Suprapubic skin (tissue), 4 donors: ENCODE measurements at regions not wholly inside any gene's neighbourhood (a gene's known extent, or its start where the extent isn't known, plus 50 kb on each side); places are given as distances from the start of the nearest gene placed in this dataset.
"Not testable (repeated sequence)": the region's sequence is repeated elsewhere in the genome, so short reads cannot be mapped to it uniquely, and the experiment has no call there.

Source experiments
- DNase-seq, 2 donors: peaks; one replicate each; pipeline ENCODE4 v3.0.0-alpha.2; 2019; ENCODE audit warnings: low spot score in 2 of 2
- H3K27ac ChIP-seq: fragments of 200-600 bp; sonication (generic); one replicate; pipeline ENCODE4 v1.5.1; 2019
- H3K27me3 ChIP-seq: fragments of 200-600 bp; sonication (generic); one replicate; pipeline ENCODE4 v1.5.1; 2019
- H3K36me3 ChIP-seq: fragments of 200-600 bp; sonication (generic); one replicate; pipeline ENCODE4 v1.5.1; 2019
- H3K4me1 ChIP-seq: fragments of 200-600 bp; sonication (generic); one replicate; pipeline ENCODE4 v1.5.1; 2019
- H3K4me3 ChIP-seq: fragments of 200-600 bp; sonication (generic); one replicate; pipeline ENCODE4 v1.5.1; 2019; ENCODE audit warnings: mild to moderate bottlenecking
- H3K9me3 ChIP-seq: fragments of 200-600 bp; sonication (generic); one replicate; pipeline ENCODE4 v1.5.1; 2019
- CTCF ChIP-seq, 2 donors: fragments of 200-600 bp in 1 of 2; fragments of 450-650 bp in 1 of 2; sonication (generic) in 1 of 2; IDR thresholded peaks; one replicate each; pipeline ENCODE4 v1.5.1; 2016 to 2019; ENCODE audit warnings: antibody characterized with exemption in 2 of 2, mild to moderate bottlenecking in 1 of 2, moderate library complexity in 1 of 2
- EP300 ChIP-seq: sonication (generic); formaldehyde crosslinking; IDR thresholded peaks from one replicate; pipeline ENCODE4 v1.6.1; 2017; ENCODE audit warnings: antibody characterized with exemption
- POLR2A ChIP-seq, 2 donors: fragments of 450-650 bp; IDR thresholded peaks; one replicate each; pipeline ENCODE4 v1.6.1; 2017; ENCODE audit warnings: antibody characterized with exemption in 2 of 2, mild to moderate bottlenecking in 2 of 2, moderate library complexity in 2 of 2
- POLR2AphosphoS5 ChIP-seq, 3 donors: sonication (generic); formaldehyde crosslinking; IDR thresholded peaks; one replicate each; pipeline ENCODE4 v1.6.1; 2017; ENCODE audit warnings: antibody characterized with exemption in 3 of 3
- WGBS: methylation state at CpG from one replicate; pipeline ENCODE4 v1.1.5; 2018; 5-methylcytosine and 5-hydroxymethylcytosine counted together

- DNase-seq, result no peak
- WGBS, result 68% methylated on average over 10 of the region's 10 CpGs
- no peaks in the 10 kb centered on the region for H3K36me3 ChIP-seq
- no peak overlapping the region for H3K27ac ChIP-seq
- no peaks in the 10 kb centered on the region for H3K4me1 ChIP-seq
- H3K9me3 ChIP-seq, result no peaks in the 10 kb centered on the region
- no peaks in the 10 kb centered on the region for H3K27me3 ChIP-seq
- no peak overlapping the region for H3K4me3 ChIP-seq
- TF ChIP-seq POLR2AphosphoS5 (IDR thresholded peaks at IDR 0.05), result no peak
- TF ChIP-seq POLR2A (IDR thresholded peaks at IDR 0.05), result no peak
- no peak for TF ChIP-seq CTCF (IDR thresholded peaks at IDR 0.05)
- TF ChIP-seq EP300, result no peak
Measured at GRCh38 chr6:137387096-137387764, 107.0 kb downstream of the OLIG3 start.

- not testable (repeated sequence) for H3K27me3 ChIP-seq, H3K27ac ChIP-seq, H3K4me3 ChIP-seq, H3K4me1 ChIP-seq, DNase-seq, H3K9me3 ChIP-seq, H3K36me3 ChIP-seq
- WGBS, result 94% methylated on average over 6 of the region's 6 CpGs
Measured at GRCh38 chr6:137383287-137383686, 110.9 kb downstream of the OLIG3 start.

GRCh38 chr6:137378090-137378369 lies 116.2 kb downstream of the OLIG3 start:
- no peaks in the 10 kb centered on the region for H3K4me1 ChIP-seq
- no peaks in the 10 kb centered on the region for H3K27me3 ChIP-seq
- WGBS, result 73% methylated on average over 2 of the region's 2 CpGs
- no peak overlapping the region for H3K4me3 ChIP-seq
- H3K36me3 ChIP-seq, result no peaks in the 10 kb centered on the region
- H3K9me3 ChIP-seq, result no peaks in the 10 kb centered on the region
- TF ChIP-seq CTCF (IDR thresholded peaks at IDR 0.05) (no peak), POLR2AphosphoS5 (IDR thresholded peaks at IDR 0.05) (no peak), EP300 (no peak), POLR2A (IDR thresholded peaks at IDR 0.05) (no peak)
- no peak overlapping the region for H3K27ac ChIP-seq
- no peak for DNase-seq

- no peak for TF ChIP-seq CTCF (IDR thresholded peaks at IDR 0.05)
- no peak for TF ChIP-seq POLR2A (IDR thresholded peaks at IDR 0.05)
- TF ChIP-seq EP300, result no peak
- TF ChIP-seq POLR2AphosphoS5 (IDR thresholded peaks at IDR 0.05), result no peak
- no peaks in the 10 kb centered on the region for H3K36me3 ChIP-seq
- H3K9me3 ChIP-seq, result no peaks in the 10 kb centered on the region
- 100% methylated on average over 1 of the region's 1 CpG for WGBS
- no peak for DNase-seq
- no peak overlapping the region for H3K4me3 ChIP-seq
- H3K4me1 ChIP-seq, result no peaks in the 10 kb centered on the region
- no peak overlapping the region for H3K27ac ChIP-seq
- no peaks in the 10 kb centered on the region for H3K27me3 ChIP-seq
Measured at GRCh38 chr6:137373296-137373695, 120.9 kb downstream of the OLIG3 start.

GRCh38 chr6:137372532-137372931 lies 121.7 kb downstream of the OLIG3 start:
- TF ChIP-seq POLR2A (IDR thresholded peaks at IDR 0.05) (no peak), POLR2AphosphoS5 (IDR thresholded peaks at IDR 0.05) (no peak), CTCF (IDR thresholded peaks at IDR 0.05) (no peak)
- 93% methylated on average over 2 of the region's 2 CpGs for WGBS

GRCh38 chr6:137371634-137372016 lies 122.6 kb downstream of the OLIG3 start:
- H3K36me3 ChIP-seq, result no peaks in the 10 kb centered on the region
- no peaks in the 10 kb centered on the region for H3K9me3 ChIP-seq
- H3K27me3 ChIP-seq, result no peaks in the 10 kb centered on the region
- no peaks in the 10 kb centered on the region for H3K4me1 ChIP-seq
- no peak for DNase-seq
- no peak overlapping the region for H3K27ac ChIP-seq
- TF ChIP-seq EP300 (no peak), POLR2A (IDR thresholded peaks at IDR 0.05) (no peak), CTCF (IDR thresholded peaks at IDR 0.05) (no peak), POLR2AphosphoS5 (IDR thresholded peaks at IDR 0.05) (no peak)
- WGBS, result 86% methylated on average over 4 of the region's 4 CpGs
- no peak overlapping the region for H3K4me3 ChIP-seq

More at GRCh38 chr6:137372532-137372931, 121.7 kb downstream of the OLIG3 start:
- no peak overlapping the region for H3K4me3 ChIP-seq
- H3K4me1 ChIP-seq, result no peaks in the 10 kb centered on the region
- no peak for DNase-seq
- no peaks in the 10 kb centered on the region for H3K36me3 ChIP-seq
- H3K9me3 ChIP-seq, result no peaks in the 10 kb centered on the region
- no peaks in the 10 kb centered on the region for H3K27me3 ChIP-seq
- no peak overlapping the region for H3K27ac ChIP-seq
